ENCODE measurements at regions not wholly inside any gene's neighbourhood (a gene's known extent, or its start where the extent isn't known, plus 50 kb on each side); places are given as distances from the start of the nearest gene placed in this dataset.

DNA sequence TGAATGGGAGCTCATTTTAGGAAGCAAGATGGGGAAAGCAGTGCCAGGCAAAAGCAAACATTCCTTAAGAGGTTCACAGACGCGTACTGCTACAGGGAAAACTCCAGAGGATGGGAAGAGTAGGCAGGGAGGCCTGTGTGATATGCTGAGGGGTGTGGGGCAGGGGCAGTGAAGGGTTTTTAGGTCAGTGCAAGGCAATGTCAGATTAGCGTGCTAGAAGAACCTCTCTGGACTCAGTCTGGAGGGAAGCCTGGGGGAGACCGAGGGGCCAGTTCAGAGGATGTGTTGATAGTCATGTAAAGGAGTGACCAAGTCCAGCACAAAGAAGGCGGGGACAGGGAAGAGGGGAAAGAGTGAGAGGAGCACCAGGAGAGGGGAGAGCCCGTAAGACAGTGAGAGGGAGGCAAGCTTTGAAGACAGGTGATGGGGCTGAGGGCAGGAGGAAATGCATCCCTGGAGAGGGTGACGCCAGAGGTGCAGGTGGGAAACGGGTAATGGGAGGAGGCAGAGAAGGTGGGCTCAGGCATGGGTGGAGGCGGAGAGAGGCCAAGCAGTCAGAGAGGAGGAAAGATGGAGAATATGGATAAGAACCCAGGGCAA lies 134.5 kb downstream of the MTX3 start:
- TF ChIP-seq, protein P1, sequence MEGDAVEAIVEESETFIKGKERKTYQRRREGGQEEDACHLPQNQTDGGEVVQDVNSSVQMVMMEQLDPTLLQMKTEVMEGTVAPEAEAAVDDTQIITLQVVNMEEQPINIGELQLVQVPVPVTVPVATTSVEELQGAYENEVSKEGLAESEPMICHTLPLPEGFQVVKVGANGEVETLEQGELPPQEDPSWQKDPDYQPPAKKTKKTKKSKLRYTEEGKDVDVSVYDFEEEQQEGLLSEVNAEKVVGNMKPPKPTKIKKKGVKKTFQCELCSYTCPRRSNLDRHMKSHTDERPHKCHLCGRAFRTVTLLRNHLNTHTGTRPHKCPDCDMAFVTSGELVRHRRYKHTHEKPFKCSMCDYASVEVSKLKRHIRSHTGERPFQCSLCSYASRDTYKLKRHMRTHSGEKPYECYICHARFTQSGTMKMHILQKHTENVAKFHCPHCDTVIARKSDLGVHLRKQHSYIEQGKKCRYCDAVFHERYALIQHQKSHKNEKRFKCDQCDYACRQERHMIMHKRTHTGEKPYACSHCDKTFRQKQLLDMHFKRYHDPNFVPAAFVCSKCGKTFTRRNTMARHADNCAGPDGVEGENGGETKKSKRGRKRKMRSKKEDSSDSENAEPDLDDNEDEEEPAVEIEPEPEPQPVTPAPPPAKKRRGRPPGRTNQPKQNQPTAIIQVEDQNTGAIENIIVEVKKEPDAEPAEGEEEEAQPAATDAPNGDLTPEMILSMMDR (IDR thresholded peaks at IDR 0.05): no peak
- TF ChIP-seq POLR2A (IDR thresholded peaks at IDR 0.05): no peak

Data from body of pancreas (tissue), 4 donors.